ENCODE measurements at regions not wholly inside any gene's neighbourhood (a gene's known extent, or its start where the extent isn't known, plus 50 kb on each side); places are given as distances from the start of the nearest gene placed in this dataset.

DNA sequence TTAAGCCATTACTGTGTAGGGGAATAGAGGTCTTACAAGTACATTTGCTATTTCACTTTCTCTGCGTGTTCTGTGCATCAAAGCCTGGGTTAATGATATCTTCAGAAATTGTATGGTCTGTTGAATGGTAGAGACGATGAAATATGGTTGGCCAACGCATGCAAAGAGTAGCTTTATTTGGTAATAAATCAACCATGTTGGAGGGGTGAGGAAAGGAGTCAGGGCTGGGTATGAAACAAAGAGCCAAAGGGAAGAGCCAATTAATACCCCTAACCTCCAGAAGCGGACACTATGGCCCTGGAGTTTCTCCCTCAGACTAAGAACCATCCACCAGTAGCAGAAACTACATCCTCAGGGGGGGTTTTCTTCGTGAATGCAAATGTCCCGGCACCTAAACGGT is 1974.0 kb upstream of the WWC1 start:
- no peak for DNase-seq

DNA sequence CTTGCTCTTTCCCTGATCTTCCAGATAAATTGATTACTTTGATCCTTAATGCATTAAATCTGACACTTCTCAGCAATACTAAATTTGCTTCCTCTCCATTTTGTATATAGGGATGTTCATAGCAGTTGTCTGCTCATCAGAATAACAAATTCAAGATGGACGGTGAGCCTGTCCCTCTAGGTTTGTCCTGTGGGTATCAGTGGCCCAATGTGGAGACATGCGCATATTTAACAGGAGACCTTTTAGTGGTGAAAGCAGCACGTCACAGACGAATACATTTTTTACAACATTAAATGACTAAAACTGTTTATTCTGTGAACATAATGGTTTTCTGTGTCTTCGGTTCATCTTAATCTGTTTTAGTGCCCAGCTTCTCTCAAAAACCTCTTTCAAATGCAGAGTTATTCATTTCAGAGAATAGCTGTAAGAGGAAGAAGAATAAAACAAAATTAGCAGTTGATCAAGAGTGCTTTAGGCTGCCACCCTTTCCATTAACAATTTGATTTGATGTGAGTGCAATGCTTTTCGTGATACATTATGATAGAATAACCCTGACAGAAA is 1970.4 kb upstream of the WWC1 start:
- no peak for DNase-seq

DNA sequence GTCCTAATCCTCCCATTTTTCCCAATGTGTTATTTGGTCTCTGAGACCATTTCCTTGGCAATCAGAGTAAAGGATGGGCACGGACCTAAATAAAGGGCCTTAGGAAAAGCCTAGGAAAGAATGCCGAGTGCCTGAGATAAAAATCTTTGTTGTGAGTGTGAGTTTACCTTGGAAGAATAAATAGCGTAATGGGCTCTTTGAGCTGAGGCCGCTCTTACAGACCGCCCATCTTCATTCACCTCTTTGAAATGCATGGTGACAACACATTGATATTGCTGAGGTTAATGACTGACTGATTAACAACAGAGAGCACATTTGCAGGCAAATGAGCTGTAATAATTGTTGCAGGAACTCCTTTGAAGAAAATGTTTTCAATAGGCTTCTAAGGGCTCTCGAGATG is 1967.1 kb upstream of the WWC1 start:
- DNase-seq, result no peak

DNA sequence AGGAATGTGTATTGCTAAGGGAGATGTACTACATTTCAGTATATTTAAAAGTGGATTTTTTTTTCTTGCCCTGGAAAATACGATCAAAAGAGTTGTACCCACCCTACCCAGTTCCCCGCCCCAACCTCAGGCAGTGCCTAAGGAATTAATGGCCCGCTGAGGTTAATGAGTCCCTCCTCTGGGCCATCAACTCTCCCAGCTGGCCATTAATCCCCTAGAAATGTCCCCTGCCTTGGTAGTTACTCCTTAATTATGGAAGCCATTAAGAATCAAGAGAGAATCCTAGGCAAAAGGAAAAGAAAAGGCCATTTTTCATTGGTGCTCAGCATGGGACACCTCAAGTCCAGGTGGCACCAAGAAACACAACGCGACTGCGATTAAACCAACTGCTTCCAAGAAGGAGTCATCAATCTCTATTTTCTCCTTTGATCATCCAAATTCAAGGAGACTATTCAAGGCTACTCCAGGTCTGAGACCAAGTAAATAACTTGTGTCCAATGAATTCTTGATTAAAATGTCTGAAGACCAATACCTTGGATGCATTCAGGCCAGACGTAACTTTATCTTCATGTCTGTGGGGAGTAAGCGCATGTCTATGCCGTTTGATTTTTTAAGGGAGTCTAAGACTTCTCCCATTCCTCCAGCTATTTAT is 1962.2 kb upstream of the WWC1 start:
- no peak for DNase-seq

DNA sequence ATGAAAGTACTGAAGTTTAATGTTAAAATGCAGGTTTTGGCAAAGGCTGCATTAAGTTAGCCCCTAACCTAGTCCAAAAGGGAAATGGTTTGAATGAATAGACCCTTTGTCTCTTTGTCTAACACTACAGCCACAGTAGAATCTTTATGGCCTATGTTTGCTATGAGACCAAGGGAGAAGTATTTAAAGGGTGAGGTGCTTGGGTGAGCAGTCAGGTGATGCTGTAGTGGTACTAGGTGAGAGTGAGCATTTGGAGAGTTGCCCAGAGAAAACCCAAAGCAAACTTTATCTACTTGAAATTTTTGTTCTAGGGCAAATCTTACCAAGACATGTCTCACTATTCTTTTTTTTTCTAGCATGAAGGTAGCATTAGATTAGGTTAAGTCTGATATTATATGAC is 1961.4 kb upstream of the WWC1 start:
- no peak for DNase-seq

DNA sequence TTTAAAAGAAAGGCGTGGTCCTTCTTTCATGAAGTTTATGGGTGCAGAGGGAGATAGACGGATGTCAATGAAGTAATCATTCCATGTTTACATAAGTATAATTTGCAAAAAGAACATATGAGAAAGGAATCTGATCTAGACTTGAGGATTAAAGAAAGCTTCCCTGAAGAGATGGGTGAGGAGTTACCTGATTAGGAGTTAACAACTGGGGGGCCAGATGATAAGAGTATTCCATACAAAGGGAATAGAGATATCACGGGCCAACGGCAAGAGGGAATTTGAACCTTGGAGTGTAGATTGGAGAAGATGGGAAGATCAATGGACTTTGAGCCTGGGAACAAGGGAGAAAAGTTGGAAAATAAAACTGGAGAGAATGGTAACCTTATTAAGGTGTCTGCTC is 1959.9 kb upstream of the WWC1 start:
- no peak for DNase-seq

DNA sequence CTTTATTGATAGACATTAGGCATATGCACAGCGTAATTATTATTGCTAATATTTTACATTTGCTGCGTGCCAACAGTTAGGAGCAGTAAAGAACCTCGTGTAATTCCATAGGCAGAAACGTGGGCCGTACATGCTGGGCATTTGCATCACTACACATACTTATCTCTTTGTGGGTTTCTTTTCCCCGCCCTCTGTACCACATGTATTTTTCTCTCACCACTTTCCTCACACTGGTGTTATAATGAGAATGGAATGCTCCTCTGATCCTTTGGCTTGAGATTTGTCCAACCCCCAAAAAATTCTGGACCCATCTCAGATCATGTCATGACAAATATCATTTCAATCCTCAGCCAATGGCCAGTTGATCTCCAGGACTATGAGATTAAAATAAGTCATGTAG is 1952.6 kb upstream of the WWC1 start:
- DNase-seq, result no peak

DNA sequence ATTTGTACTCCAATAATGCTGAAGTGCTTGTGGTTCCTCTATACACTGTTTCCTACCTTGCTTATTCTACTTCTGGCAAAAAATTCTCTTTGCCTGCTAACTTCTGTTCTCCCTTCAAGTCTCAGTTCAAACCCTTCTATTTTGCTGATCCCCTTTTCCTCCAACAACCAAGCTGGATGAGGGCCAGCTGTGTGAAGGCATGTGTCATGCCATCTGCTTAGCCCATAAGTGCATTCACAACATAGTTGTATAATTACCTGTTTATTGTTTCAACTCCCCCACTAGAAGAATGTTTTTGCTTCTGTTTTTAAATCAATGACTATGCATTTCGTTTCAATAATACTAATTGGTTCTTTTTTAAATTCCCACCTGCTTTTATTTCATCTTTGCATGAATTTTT is 1951.4 kb upstream of the WWC1 start:
- no peak for DNase-seq

DNA sequence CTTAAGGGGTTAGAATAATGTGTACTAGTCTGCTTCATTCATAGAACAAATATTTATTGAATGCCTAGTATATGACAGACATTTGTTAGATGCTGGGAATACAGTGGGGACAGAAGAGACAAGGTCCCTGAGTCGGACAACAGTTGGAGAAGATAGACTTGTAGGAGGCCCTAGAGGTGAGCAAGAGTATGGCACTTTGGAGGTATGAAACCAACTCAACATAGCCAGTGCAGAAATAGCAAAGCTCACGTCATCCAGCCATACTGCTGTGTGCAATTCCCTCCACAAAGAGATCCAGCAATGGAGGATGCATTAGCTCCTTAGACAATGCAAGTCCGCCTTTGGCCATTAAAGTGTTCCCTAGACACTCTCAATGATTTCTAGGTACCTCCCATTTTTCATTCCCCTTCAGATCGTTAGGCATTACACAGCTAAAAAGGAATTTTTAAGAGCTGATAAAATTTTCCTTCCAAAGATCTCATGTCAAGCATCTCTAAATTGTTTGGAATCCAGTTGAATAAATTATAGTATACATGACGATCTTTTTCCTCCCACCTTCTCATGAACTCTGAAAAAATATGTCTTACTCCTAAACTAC is 1949.6 kb upstream of the WWC1 start:
- DNase-seq, result no peak

DNA sequence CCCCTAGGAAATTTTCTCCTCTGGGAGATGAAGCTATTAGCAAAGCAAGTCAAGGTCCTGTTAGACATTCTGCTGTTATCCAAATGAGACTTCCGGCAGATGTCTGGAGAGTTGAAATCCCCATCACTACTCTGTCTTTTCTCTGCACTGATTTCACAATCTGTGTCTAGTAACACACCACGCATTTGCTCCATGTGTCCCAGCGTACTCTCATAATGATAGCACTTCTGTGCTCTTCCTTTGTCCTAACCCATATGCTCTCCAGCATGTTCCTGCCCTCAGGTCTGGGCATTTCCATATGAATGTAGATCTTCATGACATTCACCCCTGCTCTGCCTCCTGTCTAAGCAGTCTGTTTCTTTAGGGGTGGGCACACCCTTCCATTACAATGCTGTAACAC is 1949.0 kb upstream of the WWC1 start:
- no peak for DNase-seq

DNA sequence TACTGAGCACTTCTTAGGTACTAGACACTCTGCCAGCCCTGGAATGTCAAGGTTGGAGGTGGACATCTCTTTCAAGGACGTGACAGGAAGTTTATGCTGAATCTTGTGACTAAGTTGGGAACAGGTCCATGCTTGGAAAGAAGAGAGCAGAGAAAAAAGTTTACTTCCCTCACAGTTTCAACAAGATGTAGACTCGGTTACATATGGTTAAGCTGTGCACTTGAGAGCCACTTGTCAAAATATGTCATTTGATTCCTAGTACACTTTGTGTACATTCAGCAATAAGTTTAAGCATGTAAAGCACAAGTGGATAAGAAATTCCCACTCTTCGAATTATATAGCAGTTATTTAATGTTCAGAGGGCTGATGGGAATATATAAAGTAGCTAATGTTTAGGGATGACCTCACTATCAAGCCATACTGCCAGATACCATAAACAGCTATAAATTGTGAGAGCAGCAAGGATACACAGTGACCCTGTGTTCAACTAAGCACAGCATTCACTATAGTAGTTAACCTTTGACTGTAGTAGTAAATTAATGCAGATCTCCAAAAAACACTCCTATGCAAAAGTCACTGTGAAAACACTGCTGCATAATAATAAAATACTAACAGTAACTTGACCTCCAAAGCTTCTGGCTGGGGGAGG is 1944.6 kb upstream of the WWC1 start:
- DNase-seq, result no peak

DNA sequence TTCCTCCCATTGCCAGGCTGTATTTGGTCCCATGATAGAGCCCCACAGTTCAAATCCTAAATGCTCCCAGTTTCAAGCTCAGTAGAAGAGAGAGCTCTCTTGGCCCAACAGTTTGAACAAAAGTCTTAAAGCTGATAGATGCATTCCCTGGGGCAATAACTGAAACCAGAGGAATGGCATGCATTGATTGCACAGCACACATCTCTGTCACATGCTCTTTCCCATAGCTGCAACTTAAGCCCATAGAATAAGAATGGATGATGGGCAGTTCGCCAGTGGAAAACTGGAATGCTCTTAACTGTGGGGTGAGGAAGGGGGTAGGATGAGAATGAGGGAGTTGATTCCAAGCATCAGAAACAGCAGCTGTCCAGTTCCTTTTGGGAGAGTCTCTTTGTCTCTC is 1942.4 kb upstream of the WWC1 start:
- no peak for DNase-seq

DNA sequence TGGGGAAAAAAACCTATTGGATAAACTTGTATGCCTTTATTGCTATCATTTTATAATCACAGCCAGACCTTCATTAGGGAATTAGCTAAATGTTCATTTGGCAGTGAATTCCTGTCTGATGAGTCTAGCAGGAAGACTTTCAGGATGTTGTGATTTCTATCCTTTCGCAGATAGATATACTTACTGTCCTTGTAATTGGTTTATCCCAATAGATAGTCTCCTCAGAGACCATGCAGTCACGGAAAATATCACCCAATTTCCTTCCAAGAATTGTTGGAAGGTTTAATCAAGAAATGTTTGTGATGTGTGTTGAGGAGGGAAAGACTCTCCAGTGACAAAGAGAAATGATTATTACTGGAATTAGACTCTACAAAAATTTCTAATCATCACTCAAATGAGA is 1937.9 kb upstream of the WWC1 start:
- DNase-seq, result no peak

DNA sequence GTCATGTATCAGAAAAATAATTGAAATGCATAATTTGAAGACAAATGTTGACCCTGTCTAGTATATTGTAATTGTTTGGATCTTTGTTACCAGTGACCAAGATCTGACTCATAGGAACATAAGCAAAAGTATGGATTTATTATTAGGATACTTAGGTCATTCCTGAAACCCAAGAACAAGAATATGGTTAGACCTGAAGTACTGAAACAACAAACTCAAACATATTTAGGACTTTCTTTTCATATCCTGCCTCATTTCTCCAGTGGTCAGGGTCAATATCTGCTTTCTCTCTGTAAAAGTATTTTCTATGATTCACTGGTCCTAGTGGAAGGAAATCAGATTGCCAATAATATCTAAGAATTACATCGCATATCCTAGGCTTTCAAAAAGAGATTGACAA is 1937.1 kb upstream of the WWC1 start:
- no peak for DNase-seq

DNA sequence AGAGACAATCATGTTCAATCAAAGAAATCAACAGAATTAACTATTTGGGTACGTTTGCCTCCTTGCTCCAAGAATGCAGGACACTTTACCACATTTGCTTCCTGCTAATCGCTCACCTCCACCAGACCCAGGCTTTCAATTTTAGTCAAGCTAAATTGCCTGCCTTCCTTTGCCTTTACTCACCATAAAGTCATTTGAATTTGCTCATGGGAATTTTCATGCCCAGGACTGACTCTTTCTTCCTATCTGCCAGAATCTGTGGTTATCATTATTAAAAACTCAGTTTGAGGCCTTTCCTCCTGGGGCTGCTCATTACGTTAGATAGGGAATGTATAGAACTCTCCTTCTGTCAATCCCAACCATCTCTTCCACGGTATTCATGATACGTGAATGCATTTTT is 1935.3 kb upstream of the WWC1 start:
- DNase-seq, result no peak

DNA sequence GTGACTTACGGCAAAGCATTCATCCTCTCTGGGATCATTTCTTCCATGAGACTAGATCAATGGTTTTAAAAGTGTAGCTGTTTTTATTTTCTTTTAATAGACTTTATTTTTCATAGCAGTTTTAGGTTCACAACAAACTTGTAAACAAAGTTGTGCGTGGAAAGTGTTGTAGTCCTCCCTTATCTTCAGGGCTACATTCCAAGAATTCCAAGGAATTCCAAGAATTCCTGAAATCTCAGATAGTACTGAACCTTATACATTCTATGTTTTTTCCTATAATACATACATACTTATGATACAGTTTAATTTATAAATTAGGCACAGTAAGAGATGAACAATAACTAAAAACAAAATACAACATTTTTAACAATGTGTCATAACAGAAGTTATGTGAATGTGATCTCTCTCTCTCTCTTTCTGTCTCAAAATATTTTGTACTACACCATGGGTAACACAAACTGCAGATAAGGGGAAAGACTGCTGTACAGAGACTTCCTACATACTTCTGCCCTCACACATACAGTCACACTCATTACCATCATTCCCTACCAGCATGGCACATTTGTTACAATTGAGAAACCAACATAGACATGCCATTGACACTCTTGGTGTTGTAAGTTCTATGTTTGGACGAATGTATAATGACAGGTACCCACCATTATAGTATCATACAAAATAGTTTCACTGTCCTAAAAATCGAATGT is 1933.2 kb upstream of the WWC1 start:
- DNase-seq, result no peak

DNA sequence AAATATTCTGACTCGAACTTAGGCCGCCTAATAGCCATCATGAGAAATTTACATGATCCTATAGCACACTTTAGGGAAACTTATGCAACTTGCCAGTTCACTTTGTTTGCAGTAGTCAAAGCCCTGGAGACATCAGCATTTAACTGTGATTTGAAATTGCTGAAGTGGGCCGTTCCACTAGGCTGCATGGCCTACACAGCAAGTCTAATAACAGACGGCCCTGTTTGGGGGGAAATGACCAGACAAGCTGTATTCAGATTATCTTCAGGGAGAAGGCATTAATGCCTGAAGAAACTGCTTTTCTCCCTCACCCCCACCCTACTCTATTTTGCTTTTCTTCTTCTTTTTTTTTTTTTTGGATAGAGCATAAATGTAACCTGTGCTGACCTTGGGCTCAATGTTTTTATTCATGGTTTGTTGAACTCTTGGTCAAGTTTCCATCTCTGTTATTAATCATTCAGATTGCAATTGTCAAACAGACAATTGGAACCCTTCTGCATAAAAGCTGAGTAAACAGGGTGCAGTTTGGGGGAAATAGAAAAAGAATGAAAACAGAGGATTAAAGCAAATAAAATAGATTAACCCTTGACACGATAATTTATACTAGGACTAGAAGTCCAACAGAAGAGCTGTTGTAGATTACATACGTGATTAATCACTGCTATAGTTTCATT is 1928.2 kb upstream of the WWC1 start:
- DNase-seq, result no peak

DNA sequence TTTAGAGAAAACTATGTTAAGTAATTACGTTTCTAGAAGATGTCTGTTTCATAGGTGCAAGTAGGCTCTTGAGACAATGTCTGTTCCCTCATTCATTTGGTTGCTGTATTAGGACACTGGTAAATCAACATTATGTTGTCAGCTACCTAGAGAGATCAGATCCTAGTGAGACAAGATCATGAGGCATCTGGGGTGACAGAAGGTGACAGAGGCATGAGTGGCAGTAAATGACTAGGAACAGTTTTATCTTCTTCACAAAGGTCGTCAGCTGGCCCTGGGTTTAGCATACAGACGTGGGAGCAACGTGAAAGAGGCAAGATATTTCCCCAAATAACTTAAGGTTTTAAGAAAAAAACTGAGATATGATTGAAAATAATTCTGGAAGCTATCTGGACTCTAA is 1926.3 kb upstream of the WWC1 start:
- no peak for DNase-seq

DNA sequence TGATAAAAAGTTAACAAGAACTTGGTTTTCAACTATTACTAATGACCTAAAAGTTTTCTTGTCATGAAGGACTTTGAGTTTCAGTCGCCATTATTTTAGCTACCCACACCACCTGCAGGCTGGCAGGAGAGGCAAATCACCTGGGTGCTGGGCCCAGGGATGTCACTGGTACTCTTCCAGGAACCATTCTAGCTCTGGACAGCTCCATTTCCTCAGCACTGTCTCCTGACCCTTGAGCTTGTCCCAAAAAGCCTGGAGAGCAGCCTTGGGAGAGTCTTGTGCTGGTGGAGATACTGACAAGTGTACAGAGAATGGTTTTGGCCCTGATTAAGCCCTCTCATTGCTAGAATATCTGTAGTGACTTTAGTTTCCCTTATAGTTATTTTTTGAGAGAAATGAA is 1924.1 kb upstream of the WWC1 start:
- DNase-seq, result no peak

DNA sequence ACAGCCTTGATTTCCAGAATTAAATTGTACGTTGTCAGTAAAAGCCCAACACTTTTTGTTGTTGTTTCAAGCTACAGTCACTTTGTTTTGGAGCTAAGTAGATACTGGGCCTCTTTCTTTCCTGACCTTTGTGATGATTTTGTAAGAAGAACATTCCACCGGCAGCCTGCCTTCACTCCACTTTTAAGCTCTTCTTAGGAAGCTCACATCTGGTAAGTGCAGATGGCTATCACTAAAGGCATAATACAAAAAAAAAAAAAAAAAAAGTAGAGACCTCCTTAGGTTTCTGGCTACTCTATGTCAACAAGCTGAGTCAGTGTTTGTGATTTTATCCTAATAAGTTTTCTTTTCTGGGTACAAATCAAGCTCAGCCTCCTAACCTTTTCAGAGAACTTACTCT is 1922.1 kb upstream of the WWC1 start:
- no peak for DNase-seq

DNA sequence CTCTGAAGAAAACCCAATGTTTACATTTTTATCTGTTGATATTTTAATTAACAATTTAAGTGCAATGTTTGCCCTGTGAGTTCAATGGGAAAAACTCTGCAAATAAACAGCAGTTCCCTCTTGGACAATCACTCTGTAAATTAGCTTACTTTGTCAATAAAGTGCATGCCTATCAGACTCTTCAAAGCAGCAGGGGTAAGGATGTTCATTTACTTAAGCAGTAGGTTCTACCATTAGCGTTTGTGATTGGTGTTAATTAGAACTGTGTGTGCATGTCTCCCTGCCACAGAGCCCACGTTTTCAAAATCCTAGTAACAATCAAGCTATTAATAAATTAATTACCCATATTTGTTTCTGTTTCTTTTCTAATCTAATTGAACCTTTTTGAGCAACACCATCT is 1921.6 kb upstream of the WWC1 start:
- DNase-seq, result no peak

DNA sequence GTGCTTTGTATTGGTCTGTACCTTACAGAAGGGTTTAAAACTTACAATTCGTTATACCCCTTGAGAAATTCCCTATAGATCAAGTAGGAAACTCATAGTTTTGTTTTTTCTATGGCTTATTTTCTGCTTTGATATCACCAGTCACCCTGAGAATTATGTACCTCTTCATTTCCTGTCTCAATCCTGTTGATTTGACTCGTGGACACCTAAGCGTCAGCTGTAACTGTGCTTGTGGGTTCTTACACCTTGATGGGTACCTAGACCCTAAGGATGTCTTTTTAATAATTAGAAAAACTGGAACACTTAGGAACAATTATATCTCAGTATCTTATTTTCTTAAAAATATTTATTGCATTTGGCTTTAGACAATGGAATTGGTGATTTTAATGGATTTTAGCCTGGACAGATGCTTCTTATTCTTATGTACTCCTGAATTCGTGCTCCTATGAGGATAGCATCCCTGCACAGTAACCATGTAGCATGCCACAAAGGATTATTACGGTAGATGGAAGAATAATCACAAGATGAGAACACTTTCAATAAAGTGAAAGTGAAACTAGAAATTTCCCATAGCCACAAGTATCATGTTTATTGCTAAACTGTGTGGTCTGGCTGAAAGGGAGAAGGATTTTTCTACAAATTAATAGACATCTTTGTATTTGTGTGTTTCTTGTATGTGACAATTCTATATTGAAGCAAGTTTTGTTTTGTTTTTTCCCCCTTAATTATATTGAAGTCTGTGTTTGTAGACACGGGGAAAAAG is 1920.3 kb upstream of the WWC1 start:
- DNase-seq, result no peak

DNA sequence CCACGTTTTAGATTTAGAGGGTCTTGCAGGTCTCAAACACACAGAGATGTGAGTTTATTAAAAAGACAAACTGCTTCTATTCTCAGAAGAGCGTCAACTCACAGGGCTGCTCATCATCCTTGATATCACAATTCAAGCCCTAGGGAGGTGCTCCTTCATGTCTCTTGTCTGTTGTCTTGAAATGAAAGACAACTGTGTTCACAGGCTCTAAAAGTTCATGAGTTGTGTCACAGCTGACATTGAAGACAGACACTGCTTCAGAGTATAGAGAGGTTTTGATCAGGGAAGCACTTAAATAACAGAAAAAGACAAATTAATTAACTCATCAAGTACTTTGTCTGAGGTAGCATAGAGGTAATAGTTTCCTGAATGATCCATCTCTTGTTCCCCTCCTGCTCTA is 1917.6 kb upstream of the WWC1 start:
- DNase-seq, result no peak

Measured in NCI-H1436 (cell line).